HCT116 (cell line): ENCODE measurements at regions not wholly inside any gene's neighbourhood (a gene's known extent, or its start where the extent isn't known, plus 50 kb on each side); places are given as distances from the start of the nearest gene placed in this dataset.

Experiments used
- ATAC-seq: fragments of 200-7000 bp; cut with Tn5 transposase; 2 replicates; pipeline ENCODE4 v1.9.1; 2020; ENCODE audit warnings: mild to moderate bottlenecking, moderate library complexity
- BruUV-seq: library from RNA; stranded (reverse); fragments of 400-500 nt; replicated peaks from 2 replicates; lab custom pipeline; 2021; lab: Mats Ljungman, UMichigan
- CTCF ChIA-PET: fragments of 300-600 bp; sonication (Branson Sonifier 250); formaldehyde crosslinking; loops from one replicate; lab custom pipeline; 2021; ENCODE audit warnings: antibody characterized with exemption; lab: Charles Lee
- POLR2A ChIA-PET: fragments of 300-600, 350-600 bp; sonication (Branson Sonifier 250); formaldehyde crosslinking; loops from one replicate; lab custom pipeline; 2021; ENCODE audit warnings: antibody characterized with exemption; lab: Charles Lee
- RAD21 ChIA-PET, 2 experiments: fragments of 300-600 bp; sonication (Branson Sonifier 250); formaldehyde crosslinking; loops; one replicate each; lab custom pipeline; 2023; ENCODE audit warnings: low total read pairs in 2 of 2; ENCODE audit not compliant: uncharacterized antibody in 2 of 2, unreplicated experiment in 2 of 2, low non-redundant PET in 1 of 2; lab: Charles Lee
- DNase-seq: peaks from one replicate; pipeline ENCODE4 v3.0.0-alpha.2; 2010; ENCODE audit warnings: low read depth, low spot score
- H2AFZ ChIP-seq: fragments of 200-600 bp; shearing (Covaris generic), sonication (generic); 2 replicates; pipeline ENCODE4 v1.6.1; 2017; ENCODE audit warnings: low read depth, mixed run types, mixed read lengths, antibody characterized with exemption, low read length; ENCODE audit not compliant: poor library complexity, severe bottlenecking
- H3K27ac ChIP-seq: 2 replicates; pipeline ENCODE4 v1.5.1; 2012; ENCODE audit warnings: low read depth, low read length
- H3K27me3 ChIP-seq: fragments of 200-600 bp; sonication (generic); 2 replicates; pipeline ENCODE4 v1.6.1; 2016; ENCODE audit warnings: mixed run types, low read length, mixed read lengths; ENCODE audit not compliant: insufficient read depth
- H3K36me3 ChIP-seq, 2 experiments: fragments of 200-500 bp in 1 of 2; fragments of 200-600 bp in 1 of 2; sonication (Bioruptor generic) in 1 of 2; sonication (generic) in 1 of 2; 2 replicates each; pipeline versions ENCODE4 v1.5.1 to v1.6.1; 2014 to 2016; ENCODE audit warnings: low read length in 2 of 2, inconsistent platforms in 1 of 2, mixed read lengths in 1 of 2, mixed run types in 1 of 2; ENCODE audit not compliant: insufficient read depth in 2 of 2, control insufficient read depth in 1 of 2
- H3K4me1 ChIP-seq, 2 experiments: fragments of 200-600 bp in 1 of 2; sonication (generic) in 1 of 2; 2 replicates each; pipeline versions ENCODE4 v1.5.1 to v1.6.1; 2012 to 2017; ENCODE audit warnings: low read length in 2 of 2, inconsistent platforms in 1 of 2, mild to moderate bottlenecking in 1 of 2, mixed read lengths in 1 of 2, mixed run types in 1 of 2, moderate library complexity in 1 of 2; ENCODE audit not compliant: insufficient read depth in 2 of 2, control insufficient read depth in 1 of 2
- H3K4me2 ChIP-seq: fragments of 200-600 bp; sonication (generic); 2 replicates; pipeline ENCODE4 v1.6.1; 2017; ENCODE audit warnings: mixed run types, low read length, mixed read lengths
- H3K4me3 ChIP-seq, 2 experiments: fragments of 200-600 bp in 1 of 2; sonication (generic) in 1 of 2; replicated peaks in 1 of 2; 2 replicates each; pipeline ENCODE4 v1.5.1; 2011 to 2016; ENCODE audit warnings: low read length in 2 of 2, control low read depth in 1 of 2, low read depth in 1 of 2, mild to moderate bottlenecking in 1 of 2, mixed read lengths in 1 of 2, mixed run types in 1 of 2
- H3K79me2 ChIP-seq: fragments of 200-600 bp; sonication (generic); 2 replicates; pipeline ENCODE4 v1.6.1; 2017; ENCODE audit warnings: mild to moderate bottlenecking, mixed run types, low read length, moderate library complexity, mixed read lengths; ENCODE audit not compliant: insufficient read depth
- H3K9ac ChIP-seq: fragments of 200-600 bp; sonication (generic); 2 replicates; pipeline ENCODE4 v1.6.1; 2016; ENCODE audit warnings: low read length, mixed read lengths
- H3K9me2 ChIP-seq: fragments of 200-600 bp; sonication (generic), shearing (Covaris generic); 2 replicates; pipeline ENCODE4 v1.6.1; 2017; ENCODE audit warnings: mixed run types, mild to moderate bottlenecking, moderate library complexity; ENCODE audit not compliant: insufficient read depth
- H3K9me3 ChIP-seq, 2 experiments: fragments of 200-500 bp in 1 of 2; fragments of 200-600 bp in 1 of 2; sonication (Bioruptor generic) in 1 of 2; sonication (generic) in 1 of 2; 2 replicates each; pipeline ENCODE4 v1.6.1; 2014 to 2017; ENCODE audit warnings: low read length in 2 of 2, mixed read lengths in 2 of 2, inconsistent platforms in 1 of 2, low read depth in 1 of 2, mild to moderate bottlenecking in 1 of 2, mixed run types in 1 of 2, moderate library complexity in 1 of 2; ENCODE audit not compliant: control insufficient read depth in 1 of 2, insufficient read depth in 1 of 2
- H4K20me1 ChIP-seq: fragments of 200-600 bp; sonication (generic), shearing (Covaris generic); 2 replicates; pipeline ENCODE4 v1.6.1; 2017; ENCODE audit warnings: mixed run types, mild to moderate bottlenecking, moderate library complexity; ENCODE audit not compliant: insufficient read depth
- CBX3 ChIP-seq: IDR thresholded peaks from 2 replicates; pipeline ENCODE4 v1.6.1; 2012; ENCODE audit warnings: low read depth
- EGR1 ChIP-seq: IDR thresholded peaks from 2 replicates; pipeline ENCODE4 v1.6.1; 2012; ENCODE audit warnings: low read depth
- EZH2phosphoT487 ChIP-seq: fragments of 200-600 bp; IDR thresholded peaks from 2 replicates; pipeline ENCODE4 v1.6.1; 2018; ENCODE audit warnings: antibody characterized with exemption, borderline replicate concordance
- FOSL1 ChIP-seq: IDR thresholded peaks from 2 replicates; pipeline ENCODE4 v1.6.1; 2012; ENCODE audit warnings: low read depth
- POLR2A ChIP-seq: IDR thresholded peaks from 2 replicates; pipeline ENCODE4 v1.7.0; 2011; ENCODE audit warnings: borderline replicate concordance; ENCODE audit not compliant: insufficient read depth, insufficient read length; ENCODE audit errors: extremely low read depth
- POLR2AphosphoS5 ChIP-seq: IDR thresholded peaks from 2 replicates; pipeline ENCODE4 v1.6.1; 2011; ENCODE audit warnings: mild to moderate bottlenecking, low read depth, low read length, moderate library complexity
- REST ChIP-seq: IDR thresholded peaks from 2 replicates; pipeline ENCODE4 v1.6.1; 2012; ENCODE audit warnings: low read depth
- SP1 ChIP-seq: IDR thresholded peaks from 2 replicates; pipeline ENCODE4 v1.6.1; 2012; ENCODE audit warnings: low read depth
- SRF ChIP-seq: IDR thresholded peaks from 2 replicates; pipeline ENCODE4 v1.6.1; 2012; ENCODE audit warnings: low read depth
- ZBTB33 ChIP-seq: IDR thresholded peaks from 2 replicates; pipeline ENCODE4 v1.6.1; 2011; ENCODE audit warnings: mild to moderate bottlenecking, low read length, moderate library complexity; ENCODE audit not compliant: insufficient replicate concordance; ENCODE audit errors: extremely low read depth
- ZFX ChIP-seq: fragments of 450-650 bp; IDR thresholded peaks from 2 replicates; pipeline ENCODE4 v1.6.1; 2017
- intact Hi-C: fragments of 100-400 bp; cut with micrococcal nuclease; formaldehyde crosslinking; loops from 2 replicates; pipeline ENCODE4 v1.10.0; 2022
- TF ChIP-seq, protein P1 (sequence below), 3 experiments: fragments of 200-600 bp in 1 of 3; sonication (generic) in 1 of 3; IDR thresholded peaks in 2 of 3; conservative IDR thresholded peaks in 1 of 3; 2 replicates each; pipeline ENCODE4 v1.5.1; 2012 to 2017; ENCODE audit warnings: low read depth in 2 of 3, low read length in 2 of 3, antibody characterized with exemption in 1 of 3, borderline replicate concordance in 1 of 3, control low read depth in 1 of 3, mild to moderate bottlenecking in 1 of 3, mixed read lengths in 1 of 3, mixed run types in 1 of 3, moderate library complexity in 1 of 3; ENCODE audit not compliant: insufficient read depth in 1 of 3
- TF ChIP-seq, protein P2 (sequence below): IDR thresholded peaks from 2 replicates; pipeline ENCODE4 v1.6.1; 2012

GRCh38 chr13:86474971-86475370 is 675.8 kb upstream of the SLITRK6 start:
- no peak for TF ChIP-seq REST
- TF ChIP-seq SP1, result no peak
- TF ChIP-seq POLR2A, result no peak
- no peak for TF ChIP-seq CBX3
- no peak for TF ChIP-seq EGR1
- TF ChIP-seq, protein P1, sequence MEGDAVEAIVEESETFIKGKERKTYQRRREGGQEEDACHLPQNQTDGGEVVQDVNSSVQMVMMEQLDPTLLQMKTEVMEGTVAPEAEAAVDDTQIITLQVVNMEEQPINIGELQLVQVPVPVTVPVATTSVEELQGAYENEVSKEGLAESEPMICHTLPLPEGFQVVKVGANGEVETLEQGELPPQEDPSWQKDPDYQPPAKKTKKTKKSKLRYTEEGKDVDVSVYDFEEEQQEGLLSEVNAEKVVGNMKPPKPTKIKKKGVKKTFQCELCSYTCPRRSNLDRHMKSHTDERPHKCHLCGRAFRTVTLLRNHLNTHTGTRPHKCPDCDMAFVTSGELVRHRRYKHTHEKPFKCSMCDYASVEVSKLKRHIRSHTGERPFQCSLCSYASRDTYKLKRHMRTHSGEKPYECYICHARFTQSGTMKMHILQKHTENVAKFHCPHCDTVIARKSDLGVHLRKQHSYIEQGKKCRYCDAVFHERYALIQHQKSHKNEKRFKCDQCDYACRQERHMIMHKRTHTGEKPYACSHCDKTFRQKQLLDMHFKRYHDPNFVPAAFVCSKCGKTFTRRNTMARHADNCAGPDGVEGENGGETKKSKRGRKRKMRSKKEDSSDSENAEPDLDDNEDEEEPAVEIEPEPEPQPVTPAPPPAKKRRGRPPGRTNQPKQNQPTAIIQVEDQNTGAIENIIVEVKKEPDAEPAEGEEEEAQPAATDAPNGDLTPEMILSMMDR (IDR thresholded peaks at IDR 0.05 in 2 of 3, conservative IDR thresholded peaks at IDR 0.05 in 1 of 3; ENCODE audit: borderline replicate concordance in 1 of 3, insufficient read depth in 1 of 3, low read depth in 2 of 3, low read length in 2 of 3), result no peak
- no peak for TF ChIP-seq EZH2phosphoT487
- TF ChIP-seq FOSL1, result no peak
- TF ChIP-seq ZFX, result no peak
- TF ChIP-seq ZBTB33, result no peak
- TF ChIP-seq, protein P2, sequence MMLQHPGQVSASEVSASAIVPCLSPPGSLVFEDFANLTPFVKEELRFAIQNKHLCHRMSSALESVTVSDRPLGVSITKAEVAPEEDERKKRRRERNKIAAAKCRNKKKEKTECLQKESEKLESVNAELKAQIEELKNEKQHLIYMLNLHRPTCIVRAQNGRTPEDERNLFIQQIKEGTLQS, result no peak
- no peak for TF ChIP-seq POLR2AphosphoS5
- TF ChIP-seq SRF, result no peak
- Histone ChIP-seq H3K9ac (no peak overlapping the region), H3K9me2 (no peaks in the 10 kb centered on the region), H3K79me2 (no peaks in the 10 kb centered on the region), H4K20me1 (no peaks in the 10 kb centered on the region), H2AFZ (no peak overlapping the region), H3K4me3 (no peak overlapping the region), H3K27ac (no peak overlapping the region), H3K27me3 (no peaks in the 10 kb centered on the region), H3K36me3 (no peaks in the 10 kb centered on the region), H3K4me2 (no peak overlapping the region), H3K9me3 (0 out of 4 replicates have a peak, but pooled peaks cover 0 to 4% of the 10 kb centered on the region in 2 experiments), H3K4me1 (no peaks in the 10 kb centered on the region)
- intact Hi-C loops, result no loop called here
- no TSS peak for BruUV-seq
- RAD21 ChIA-PET, result no interaction called here
- POLR2A ChIA-PET, result no interaction called here
- DNase-seq (no peak), ATAC-seq (no peak)
- CTCF ChIA-PET, result no interaction called here
